OCI-LY3 (cell line): ENCODE measurements at regions not wholly inside any gene's neighbourhood (a gene's known extent, or its start where the extent isn't known, plus 50 kb on each side); places are given as distances from the start of the nearest gene placed in this dataset.

ENCODE experiments used
- H2AFZ ChIP-seq: fragments of 200-600, 300-600 bp; shearing (Covaris generic); 2 replicates; pipeline ENCODE4 v1.6.0; 2014; ENCODE audit warnings: antibody characterized with exemption, low read depth, low read length
- H3K27ac ChIP-seq: fragments of 200-600, 300-600 bp; sonication (generic); 2 replicates; pipeline ENCODE4 v1.5.1; 2014; ENCODE audit warnings: mild to moderate bottlenecking, low read length, moderate library complexity, mixed read lengths
- H3K27me3 ChIP-seq: fragments of 200-600, 300-600 bp; sonication (generic); 2 replicates; pipeline ENCODE4 v1.6.1; 2014; ENCODE audit warnings: low read depth, low read length, mixed read lengths
- H3K36me3 ChIP-seq: fragments of 200-600, 300-600 bp; sonication (generic); replicated peaks from 2 replicates; pipeline ENCODE3; 2014; ENCODE audit warnings: low read depth, low read length, mixed read lengths
- H3K4me1 ChIP-seq: fragments of 300-600, 200-600 bp; sonication (generic); 2 replicates; pipeline ENCODE4 v1.6.1; 2014; ENCODE audit warnings: low read length, mixed read lengths
- H3K4me2 ChIP-seq: fragments of 200-600, 300-600 bp; sonication (generic); 2 replicates; pipeline ENCODE4 v1.6.1; 2014; ENCODE audit warnings: low read length, mixed read lengths
- H3K4me3 ChIP-seq: fragments of 300-600, 200-600 bp; sonication (generic); 2 replicates; pipeline ENCODE4 v1.5.1; 2014; ENCODE audit warnings: antibody characterized with exemption, mild to moderate bottlenecking, low read length, moderate library complexity
- H3K79me2 ChIP-seq: fragments of 300-600, 200-600 bp; shearing (Covaris generic); 2 replicates; pipeline ENCODE4 v1.6.1; 2014; ENCODE audit warnings: mild to moderate bottlenecking, low read length, mixed read lengths
- H3K9ac ChIP-seq: fragments of 300-600, 200-600 bp; shearing (Covaris generic); 2 replicates; pipeline ENCODE4 v1.6.0; 2014; ENCODE audit warnings: mild to moderate bottlenecking, low read length, moderate library complexity
- H3K9me3 ChIP-seq: fragments of 200-600, 300-600 bp; shearing (Covaris generic); 2 replicates; pipeline ENCODE4 v1.6.1; 2014; ENCODE audit warnings: low read length, mixed read lengths; ENCODE audit not compliant: insufficient read depth
- H4K20me1 ChIP-seq: fragments of 200-600, 300-600 bp; sonication (generic); 2 replicates; pipeline ENCODE4 v1.6.1; 2016; ENCODE audit warnings: low read length, mixed read lengths; ENCODE audit not compliant: insufficient read depth
- EZH2phosphoT487 ChIP-seq: fragments of 200-600 bp; shearing (Covaris generic); IDR thresholded peaks from 2 replicates; pipeline ENCODE4 v1.6.1; 2018; ENCODE audit warnings: antibody characterized with exemption, mixed run types, low read depth
- TF ChIP-seq, protein P1 (sequence below): fragments of 200-600, 300-600 bp; sonication (generic); IDR thresholded peaks from 2 replicates; pipeline ENCODE4 v1.5.1; 2014; ENCODE audit warnings: antibody characterized with exemption, low read length, low read depth

DNA sequence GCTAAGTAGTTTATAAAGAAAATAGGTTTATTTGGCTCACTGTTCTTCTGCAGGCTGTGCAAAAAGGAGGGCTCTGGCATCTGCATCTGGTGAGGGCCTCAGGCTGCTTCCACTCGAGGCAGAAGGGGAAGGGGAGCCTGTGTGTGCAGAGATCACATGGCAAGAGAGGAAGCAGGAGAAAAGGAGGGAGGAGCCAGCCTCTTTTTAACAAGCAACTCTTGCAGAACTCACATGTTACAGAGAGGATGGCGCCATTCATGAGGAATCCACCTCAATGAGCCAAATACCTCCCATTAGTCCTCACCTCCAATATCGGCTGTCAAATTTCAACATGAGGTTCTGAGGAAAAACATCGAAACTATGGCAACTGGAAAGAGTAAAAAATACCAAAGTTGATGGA, 666.6 kb upstream of the SLC35B3 start:
- no peaks in the 10 kb centered on the region for H4K20me1 ChIP-seq
- H3K4me3 ChIP-seq = no peak overlapping the region
- H3K36me3 ChIP-seq = no peaks in the 10 kb centered on the region
- H3K79me2 ChIP-seq = no peaks in the 10 kb centered on the region
- no peaks in the 10 kb centered on the region for H3K27me3 ChIP-seq
- H3K4me1 ChIP-seq = no peaks in the 10 kb centered on the region
- H3K27ac ChIP-seq = no peak overlapping the region
- H2AFZ ChIP-seq = no peak overlapping the region
- H3K9ac ChIP-seq = no peak overlapping the region
- H3K9me3 ChIP-seq = no peaks in the 10 kb centered on the region
- TF ChIP-seq EZH2phosphoT487 = no peak
- TF ChIP-seq, protein P1, sequence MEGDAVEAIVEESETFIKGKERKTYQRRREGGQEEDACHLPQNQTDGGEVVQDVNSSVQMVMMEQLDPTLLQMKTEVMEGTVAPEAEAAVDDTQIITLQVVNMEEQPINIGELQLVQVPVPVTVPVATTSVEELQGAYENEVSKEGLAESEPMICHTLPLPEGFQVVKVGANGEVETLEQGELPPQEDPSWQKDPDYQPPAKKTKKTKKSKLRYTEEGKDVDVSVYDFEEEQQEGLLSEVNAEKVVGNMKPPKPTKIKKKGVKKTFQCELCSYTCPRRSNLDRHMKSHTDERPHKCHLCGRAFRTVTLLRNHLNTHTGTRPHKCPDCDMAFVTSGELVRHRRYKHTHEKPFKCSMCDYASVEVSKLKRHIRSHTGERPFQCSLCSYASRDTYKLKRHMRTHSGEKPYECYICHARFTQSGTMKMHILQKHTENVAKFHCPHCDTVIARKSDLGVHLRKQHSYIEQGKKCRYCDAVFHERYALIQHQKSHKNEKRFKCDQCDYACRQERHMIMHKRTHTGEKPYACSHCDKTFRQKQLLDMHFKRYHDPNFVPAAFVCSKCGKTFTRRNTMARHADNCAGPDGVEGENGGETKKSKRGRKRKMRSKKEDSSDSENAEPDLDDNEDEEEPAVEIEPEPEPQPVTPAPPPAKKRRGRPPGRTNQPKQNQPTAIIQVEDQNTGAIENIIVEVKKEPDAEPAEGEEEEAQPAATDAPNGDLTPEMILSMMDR = no peak
- H3K4me2 ChIP-seq = no peak overlapping the region

DNA sequence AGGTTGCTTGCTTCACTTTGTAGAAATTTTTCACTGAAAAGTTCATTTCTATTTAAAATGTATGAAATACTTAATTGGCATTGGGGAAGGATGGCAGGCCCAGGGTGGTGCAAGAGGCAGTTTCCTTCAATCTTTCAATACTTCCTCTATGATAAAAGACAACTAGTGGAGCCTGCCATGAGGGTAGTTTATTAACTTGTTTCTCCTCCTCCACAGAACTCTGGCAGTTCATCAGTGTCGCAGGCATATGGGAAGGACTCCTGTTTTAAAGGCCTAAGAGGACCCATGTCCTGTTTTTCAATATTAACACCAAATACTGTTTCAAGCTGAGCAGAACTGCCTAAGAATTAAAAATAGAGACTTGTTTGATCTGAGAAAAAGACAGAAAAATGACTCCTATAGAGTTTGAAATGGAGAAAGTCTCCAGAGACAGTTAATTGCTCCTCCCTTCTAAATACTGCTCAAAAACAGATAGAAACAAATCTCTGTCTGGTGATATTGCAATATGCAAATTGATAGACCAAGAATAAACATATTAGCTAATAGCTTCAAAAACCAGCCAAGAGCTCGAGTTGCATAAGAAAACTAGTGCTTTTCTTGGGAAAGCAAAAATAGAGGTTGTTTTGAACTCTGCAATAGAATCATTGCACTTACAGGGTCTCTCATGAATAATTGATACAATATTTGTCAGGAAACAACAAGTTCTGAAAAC, 665.7 kb upstream of the SLC35B3 start:
- H3K27ac ChIP-seq = no peak overlapping the region
- no peaks in the 10 kb centered on the region for H4K20me1 ChIP-seq
- H3K27me3 ChIP-seq = no peaks in the 10 kb centered on the region
- TF ChIP-seq EZH2phosphoT487 = no peak
- TF ChIP-seq, protein P1 = no peak
- no peak overlapping the region for H3K4me2 ChIP-seq
- no peaks in the 10 kb centered on the region for H3K79me2 ChIP-seq
- no peak overlapping the region for H3K4me3 ChIP-seq
- H3K9ac ChIP-seq = no peak overlapping the region
- no peaks in the 10 kb centered on the region for H3K9me3 ChIP-seq
- H3K36me3 ChIP-seq = no peaks in the 10 kb centered on the region
- no peak overlapping the region for H2AFZ ChIP-seq
- H3K4me1 ChIP-seq = no peaks in the 10 kb centered on the region

DNA sequence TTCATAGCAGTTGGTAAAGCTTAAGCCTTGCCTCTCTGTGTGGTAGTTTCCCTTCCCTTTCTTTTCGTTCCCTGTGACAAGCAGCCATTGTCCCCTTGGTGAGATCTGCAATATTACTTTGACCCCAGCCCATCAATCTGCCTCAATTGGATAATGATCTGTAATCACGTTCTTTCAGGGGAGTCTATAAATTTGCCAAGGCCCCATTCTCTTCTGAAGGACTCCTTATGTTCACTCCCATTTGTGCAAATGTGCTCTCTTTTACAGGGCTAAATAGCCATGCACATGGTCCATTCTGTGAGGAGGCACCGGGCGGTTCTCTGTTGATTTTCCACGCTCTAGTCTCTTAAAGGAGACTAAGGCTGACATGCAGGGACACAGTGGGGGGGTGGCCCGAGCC, 660.4 kb upstream of the SLC35B3 start:
- Histone ChIP-seq H3K4me3 (no peak overlapping the region), H3K79me2 (no peaks in the 10 kb centered on the region), H3K4me2 (no peak overlapping the region), H4K20me1 (no peaks in the 10 kb centered on the region), H3K4me1 (no peaks in the 10 kb centered on the region), H3K27ac (no peak overlapping the region), H3K9ac (no peak overlapping the region), H3K9me3 (no peaks in the 10 kb centered on the region), H3K27me3 (no peaks in the 10 kb centered on the region), H3K36me3 (no peaks in the 10 kb centered on the region), H2AFZ (no peak overlapping the region)
- no peak for TF ChIP-seq EZH2phosphoT487
- TF ChIP-seq, protein P1 = no peak

DNA sequence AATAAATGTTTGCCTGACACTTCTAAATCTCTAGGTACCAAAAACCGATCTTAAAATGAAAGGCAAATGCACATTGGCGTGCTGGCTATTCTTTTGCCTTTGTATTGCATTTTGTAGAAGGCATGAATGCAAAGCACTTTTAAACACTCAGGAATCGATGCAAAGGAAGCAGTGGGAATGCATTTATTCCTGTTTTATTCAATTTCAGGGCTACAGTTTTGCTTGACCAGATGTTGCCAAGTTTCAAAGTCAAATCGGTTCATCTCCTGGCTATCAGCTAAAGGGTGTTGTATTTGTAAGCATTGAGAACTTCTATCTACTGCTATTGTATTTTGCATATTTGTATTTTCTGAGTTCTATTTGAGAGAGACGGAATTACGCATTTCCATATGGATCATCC, 659.8 kb upstream of the SLC35B3 start:
- no peaks in the 10 kb centered on the region for H3K79me2 ChIP-seq
- no peaks in the 10 kb centered on the region for H3K27me3 ChIP-seq
- H3K9ac ChIP-seq = no peak overlapping the region

More for the DNA sequence above, 659.8 kb upstream of the SLC35B3 start:
- Histone ChIP-seq H3K4me3 (no peak overlapping the region), H3K9me3 (no peaks in the 10 kb centered on the region), H2AFZ (no peak overlapping the region), H3K4me2 (no peak overlapping the region), H4K20me1 (no peaks in the 10 kb centered on the region), H3K27ac (no peak overlapping the region), H3K4me1 (no peaks in the 10 kb centered on the region), H3K36me3 (no peaks in the 10 kb centered on the region)
- TF ChIP-seq, protein P1 = no peak
- no peak for TF ChIP-seq EZH2phosphoT487
